ENCODE measurements at regions not wholly inside any gene's neighbourhood (a gene's known extent, or its start where the extent isn't known, plus 50 kb on each side); places are given as distances from the start of the nearest gene placed in this dataset.

GRCh38 chr16:35626041-35626440 is 2166.6 kb downstream of the TP53TG3F start:
- TF ChIP-seq POLR2A (IDR thresholded peaks at IDR 0.05) (no peak), CTCF (IDR thresholded peaks at IDR 0.05) (no peak), POLR2AphosphoS5 (IDR thresholded peaks at IDR 0.05) (no peak)
